DMS153 (cell line): ENCODE measurements at regions not wholly inside any gene's neighbourhood (a gene's known extent, or its start where the extent isn't known, plus 50 kb on each side); places are given as distances from the start of the nearest gene placed in this dataset.
A peak's percentile ranks its signal among the peaks of the same experiment; 100 is the strongest.

Source experiments
- DNase-seq: peaks from one replicate; lab custom pipeline; 2025; lab: John Stamatoyannopoulos, UW

- no peak for DNase-seq
Observed at GRCh38 chr10:59595593-59595992, 114.1 kb downstream of the SLC16A9 start.

- DNase-seq, result no peak
Observed at GRCh38 chr10:59593768-59594167, 115.9 kb downstream of the SLC16A9 start.

- DNase-seq, result no peak
Observed at GRCh38 chr10:59589796-59590195, 119.9 kb downstream of the SLC16A9 start.

- no peak for DNase-seq
Observed at GRCh38 chr10:59588791-59589190, 120.9 kb downstream of the SLC16A9 start.

- DNase-seq, result no peak
Observed at GRCh38 chr10:59587756-59588140, 121.9 kb downstream of the SLC16A9 start.

- DNase-seq, result peak; percentile 51
Observed at GRCh38 chr10:59587083-59587755, 122.4 kb downstream of the SLC16A9 start.

GRCh38 chr10:59586407-59586891, 123.2 kb downstream of the SLC16A9 start:
- DNase-seq, result no peak

GRCh38 chr10:59585046-59585700, 124.5 kb downstream of the SLC16A9 start:
- DNase-seq, result peak; percentile 50

- DNase-seq, result no peak
Observed at GRCh38 chr10:59582780-59583179, 126.9 kb downstream of the SLC16A9 start.

- DNase-seq, result no peak
Observed at GRCh38 chr10:59582058-59582457, 127.6 kb downstream of the SLC16A9 start.

- DNase-seq, result peak; percentile 17
Observed at GRCh38 chr10:59580026-59580863, 129.4 kb downstream of the SLC16A9 start.

GRCh38 chr10:59578741-59579140, 130.9 kb downstream of the SLC16A9 start:
- DNase-seq, result no peak

GRCh38 chr10:59577984-59578383, 131.7 kb downstream of the SLC16A9 start:
- no peak for DNase-seq

GRCh38 chr10:59575269-59575668, 134.4 kb downstream of the SLC16A9 start:
- no peak for DNase-seq

- no peak for DNase-seq
Observed at GRCh38 chr10:59563531-59563930, 146.1 kb downstream of the SLC16A9 start.

- no peak for DNase-seq
Observed at GRCh38 chr10:59562126-59562525, 147.5 kb downstream of the SLC16A9 start.

GRCh38 chr10:59561477-59562121, 148.1 kb downstream of the SLC16A9 start:
- DNase-seq, result no peak

GRCh38 chr10:59560990-59561389, 148.7 kb downstream of the SLC16A9 start:
- no peak for DNase-seq

GRCh38 chr10:59560161-59560560, 149.5 kb downstream of the SLC16A9 start:
- DNase-seq, result no peak

- DNase-seq, result no peak
Observed at GRCh38 chr10:59558066-59558465, 151.6 kb downstream of the SLC16A9 start.

- DNase-seq, result no peak
Observed at GRCh38 chr10:59557642-59558041, 152.0 kb downstream of the SLC16A9 start.

GRCh38 chr10:59557052-59557451, 152.6 kb downstream of the SLC16A9 start:
- no peak for DNase-seq
